Astrocyte of the spinal cord (primary cell): ENCODE measurements at regions not wholly inside any gene's neighbourhood (a gene's known extent, or its start where the extent isn't known, plus 50 kb on each side); places are given as distances from the start of the nearest gene placed in this dataset.
A peak's percentile ranks its signal among the peaks of the same experiment; 100 is the strongest.

ENCODE experiments used
- DNase-seq: peaks from one replicate; pipeline ENCODE4 v3.0.0; 2011; ENCODE audit warnings: low read depth, low spot score
- H3K4me3 ChIP-seq: 2 replicates; pipeline ENCODE4 v1.5.1; 2011; ENCODE audit warnings: low read depth, mild to moderate bottlenecking, low read length, moderate library complexity
- CTCF ChIP-seq: IDR thresholded peaks from 2 replicates; pipeline ENCODE4 v1.5.1; 2012; ENCODE audit warnings: low read depth, mild to moderate bottlenecking, low read length, inconsistent platforms
- in situ Hi-C: cut with HindIII; loops from 2 replicates; pipeline ENCODE4 v1.10.0; 2017; ENCODE audit warnings: low sequenced_read_pairs

DNA sequence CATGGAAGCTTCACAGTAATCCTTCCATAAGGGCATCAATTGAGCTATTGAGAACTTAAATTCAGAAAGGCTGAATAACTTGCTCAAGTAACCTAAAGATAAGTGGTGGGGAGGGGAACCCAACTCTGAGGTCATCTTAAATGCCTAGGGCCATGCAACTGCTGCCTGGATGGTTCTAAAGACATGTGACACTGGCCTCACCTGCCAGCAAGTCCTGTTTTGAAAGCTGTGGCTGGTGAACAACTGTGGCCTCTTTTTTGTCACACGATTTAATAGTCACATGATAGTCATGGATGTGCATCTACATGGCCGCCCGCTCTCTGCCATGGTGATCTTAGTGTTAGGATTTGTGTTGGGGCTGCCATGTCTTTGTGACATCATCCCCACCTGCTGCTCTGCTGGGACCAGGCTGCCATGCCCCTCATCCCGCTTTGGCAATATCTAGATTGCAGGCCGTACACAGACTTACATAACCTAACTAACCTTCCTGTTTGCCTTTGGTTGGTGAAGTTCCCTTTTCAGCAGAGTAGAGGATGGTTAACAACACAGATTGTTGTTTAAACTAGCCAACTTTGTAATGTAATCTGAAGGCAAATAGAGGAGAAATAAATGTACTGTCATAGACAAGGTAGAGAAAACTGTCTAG, 177.9 kb upstream of the SH3BP4 start:
- TF ChIP-seq CTCF, result no peak
- H3K4me3 ChIP-seq, result no peak overlapping the region
- DNase-seq, result no peak
- in situ Hi-C loops, result no loop called here

DNA sequence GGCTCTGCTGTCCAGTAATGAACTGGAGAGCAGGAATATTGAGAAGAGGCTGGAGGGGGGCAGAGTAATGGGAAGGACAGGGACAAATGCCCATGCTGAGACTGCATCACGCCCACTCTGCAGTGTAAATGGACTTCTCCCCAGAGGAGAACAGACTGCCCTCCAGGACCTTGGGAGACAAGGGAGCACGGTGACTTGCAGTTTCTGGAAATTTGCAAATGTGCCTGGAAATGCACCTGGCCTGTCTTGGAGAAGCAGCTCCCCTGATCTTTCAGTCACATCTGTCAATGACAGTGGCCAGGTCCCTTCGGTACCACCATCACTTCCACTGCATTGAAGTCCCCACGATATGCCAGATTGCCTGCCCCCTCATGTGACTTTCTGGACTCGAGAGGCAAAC, 178.7 kb upstream of the SH3BP4 start:
- no peak for DNase-seq
- no peak for TF ChIP-seq CTCF
- in situ Hi-C loops, result no loop called here
- H3K4me3 ChIP-seq, result no peak overlapping the region

GRCh38 chr2:234772733-234773060, 179.1 kb upstream of the SH3BP4 start:
- no peak for TF ChIP-seq CTCF
- H3K4me3 ChIP-seq, result no peak overlapping the region
- in situ Hi-C loops, result no loop called here
- DNase-seq, result no peak

GRCh38 chr2:234771980-234772732, 179.7 kb upstream of the SH3BP4 start:
- H3K4me3 ChIP-seq, result no peak overlapping the region
- TF ChIP-seq CTCF, result no peak
- DNase-seq, result peak; percentile 33
- in situ Hi-C loops, result no loop called here

DNA sequence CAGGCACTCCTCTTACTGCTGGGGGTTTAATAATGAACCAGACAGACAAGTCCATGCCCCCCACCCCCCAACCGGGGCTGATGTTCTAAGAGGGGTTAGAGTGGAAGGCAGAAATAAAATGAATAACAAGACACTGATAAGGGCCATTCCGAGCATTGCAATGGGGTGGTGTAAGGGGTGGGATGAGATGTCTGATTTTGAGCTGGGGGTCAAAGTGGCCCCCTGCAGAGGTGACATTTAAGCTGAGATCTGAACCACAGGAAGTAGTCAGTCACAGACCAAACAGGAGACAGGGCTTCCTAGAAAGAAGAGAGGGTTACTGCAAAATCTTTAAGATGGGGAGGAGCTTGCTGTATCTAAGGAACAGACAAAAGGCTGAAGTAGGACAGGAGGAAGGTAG, 180.6 kb upstream of the SH3BP4 start:
- in situ Hi-C loops, result no loop called here
- no peak for DNase-seq
- TF ChIP-seq CTCF, result no peak

GRCh38 chr2:234770715-234771141, 181.1 kb upstream of the SH3BP4 start:
- in situ Hi-C loops, result no loop called here
- no peak overlapping the region for H3K4me3 ChIP-seq
- no peak for TF ChIP-seq CTCF
- DNase-seq, result no peak

More for the DNA sequence above, 180.6 kb upstream of the SH3BP4 start:
- H3K4me3 ChIP-seq, result no peak overlapping the region
